ENCODE measurements at regions not wholly inside any gene's neighbourhood (a gene's known extent, or its start where the extent isn't known, plus 50 kb on each side); places are given as distances from the start of the nearest gene placed in this dataset.
"Not testable (repeated sequence)": the region's sequence is repeated elsewhere in the genome, so short reads cannot be mapped to it uniquely, and the experiment has no call there.

- H3K36me3 ChIP-seq (ENCODE audit: control insufficient read depth in 1 of 2, insufficient read depth in 2 of 2, low read length in 2 of 2); POLR2A ChIA-PET; H2AFZ ChIP-seq (ENCODE audit: low read depth, low read length, poor library complexity, severe bottlenecking); ATAC-seq; H3K4me1 ChIP-seq (ENCODE audit: control insufficient read depth in 1 of 2, insufficient read depth in 2 of 2, low read length in 2 of 2); intact Hi-C loops (cut with micrococcal nuclease); DNase-seq (ENCODE audit: low read depth, low spot score); H4K20me1 ChIP-seq (ENCODE audit: insufficient read depth); RAD21 ChIA-PET (ENCODE audit: low non-redundant PET in 1 of 2, low total read pairs in 2 of 2, uncharacterized antibody in 2 of 2, unreplicated experiment in 2 of 2); H3K79me2 ChIP-seq (ENCODE audit: insufficient read depth, low read length); BruUV-seq (replicated peaks); H3K4me3 ChIP-seq (replicated peaks in 1 of 2; ENCODE audit: low read depth in 1 of 2, low read length in 2 of 2); H3K9ac ChIP-seq (ENCODE audit: low read length); H3K9me2 ChIP-seq (ENCODE audit: insufficient read depth); CTCF ChIA-PET; H3K27ac ChIP-seq (ENCODE audit: low read depth, low read length); H3K9me3 ChIP-seq (ENCODE audit: control insufficient read depth in 1 of 2, insufficient read depth in 1 of 2, low read depth in 1 of 2, low read length in 2 of 2); H3K27me3 ChIP-seq (ENCODE audit: insufficient read depth, low read length); H3K4me2 ChIP-seq (ENCODE audit: low read length): not testable (repeated sequence)
Measured at GRCh38 chr2:210950434-210951060, 394.1 kb downstream of the CPS1 start.

- POLR2A ChIA-PET, result no interaction called here
- Histone ChIP-seq H3K27me3 (ENCODE audit: insufficient read depth, low read length) (no peaks in the 10 kb centered on the region), H3K79me2 (ENCODE audit: insufficient read depth, low read length) (no peaks in the 10 kb centered on the region), H4K20me1 (ENCODE audit: insufficient read depth) (no peaks in the 10 kb centered on the region), H3K4me2 (ENCODE audit: low read length) (no peak overlapping the region), H3K9me2 (ENCODE audit: insufficient read depth) (no peaks in the 10 kb centered on the region), H3K27ac (ENCODE audit: low read depth, low read length) (no peak overlapping the region), H3K9me3 (ENCODE audit: control insufficient read depth in 1 of 2, insufficient read depth in 1 of 2, low read depth in 1 of 2, low read length in 2 of 2) (no peaks in the 10 kb centered on the region), H3K4me3 (replicated peaks in 1 of 2; ENCODE audit: low read depth in 1 of 2, low read length in 2 of 2) (no peak overlapping the region), H3K36me3 (ENCODE audit: control insufficient read depth in 1 of 2, insufficient read depth in 2 of 2, low read length in 2 of 2) (no peaks in the 10 kb centered on the region), H2AFZ (ENCODE audit: low read depth, low read length, poor library complexity, severe bottlenecking) (no peak overlapping the region), H3K4me1 (ENCODE audit: control insufficient read depth in 1 of 2, insufficient read depth in 2 of 2, low read length in 2 of 2) (peaks cover 0 to 5% of the 10 kb centered on the region in 2 experiments; a peak in 1 of 4 replicates), H3K9ac (ENCODE audit: low read length) (no peak overlapping the region)
- intact Hi-C loops (cut with micrococcal nuclease), result no loop called here
- RAD21 ChIA-PET (ENCODE audit: low non-redundant PET in 1 of 2, low total read pairs in 2 of 2, uncharacterized antibody in 2 of 2, unreplicated experiment in 2 of 2), result no interaction called here
- ATAC-seq (no peak), DNase-seq (ENCODE audit: low read depth, low spot score) (no peak)
- TF ChIP-seq EGR1 (IDR thresholded peaks at IDR 0.05; ENCODE audit: low read depth) (no peak), FOSL1 (IDR thresholded peaks at IDR 0.05; ENCODE audit: low read depth) (no peak), ZNF274 (IDR thresholded peaks at IDR 0.05; ENCODE audit: low read depth, low read length) (no peak), MAX (IDR thresholded peaks at IDR 0.05) (no peak), YY1 (IDR thresholded peaks at IDR 0.05; ENCODE audit: extremely low read depth, insufficient replicate concordance, low read depth, low read length) (no peak), CTCF (IDR thresholded peaks at IDR 0.05 in 2 of 3, conservative IDR thresholded peaks at IDR 0.05 in 1 of 3; ENCODE audit: borderline replicate concordance in 1 of 3, insufficient read depth in 1 of 3, low read depth in 2 of 3, low read length in 2 of 3) (no peak), EZH2phosphoT487 (IDR thresholded peaks at IDR 0.05; ENCODE audit: borderline replicate concordance) (no peak), POLR2AphosphoS5 (IDR thresholded peaks at IDR 0.05; ENCODE audit: low read depth, low read length) (no peak), ATF3 (IDR thresholded peaks at IDR 0.05) (no peak), SP1 (IDR thresholded peaks at IDR 0.05; ENCODE audit: low read depth) (no peak), TCF7L2 (IDR thresholded peaks at IDR 0.05; ENCODE audit: borderline replicate concordance, extremely low read depth, insufficient read depth, insufficient read length) (no peak), SRF (IDR thresholded peaks at IDR 0.05; ENCODE audit: low read depth) (no peak), EZH2 (IDR thresholded peaks at IDR 0.05) (no peak), POLR2A (IDR thresholded peaks at IDR 0.05; ENCODE audit: borderline replicate concordance, extremely low read depth, insufficient read depth, insufficient read length) (no peak), JUND (IDR thresholded peaks at IDR 0.05) (no peak), CEBPB (IDR thresholded peaks at IDR 0.05; ENCODE audit: low read depth) (no peak)
- BruUV-seq (replicated peaks), result no TSS peak
- CTCF ChIA-PET, result no interaction called here
Measured at GRCh38 chr2:210954386-210954907, 398.0 kb downstream of the CPS1 start.

Data from HCT116 (cell line).